Karpas-422 (cell line): ENCODE measurements at regions not wholly inside any gene's neighbourhood (a gene's known extent, or its start where the extent isn't known, plus 50 kb on each side); places are given as distances from the start of the nearest gene placed in this dataset.
"Not testable (repeated sequence)": the region's sequence is repeated elsewhere in the genome, so short reads cannot be mapped to it uniquely, and the experiment has no call there.

ENCODE experiments used
- DNase-seq: peaks from one replicate; pipeline ENCODE4 v3.0.0-alpha.2; 2015
- H2AFZ ChIP-seq: fragments of 200-600 bp; sonication (generic); 2 replicates; pipeline ENCODE4 v1.6.1; 2014; ENCODE audit warnings: antibody characterized with exemption, low read length, mixed read lengths
- H3K27ac ChIP-seq: fragments of 200-600 bp; sonication (generic); 2 replicates; pipeline ENCODE4 v1.5.1; 2014; ENCODE audit warnings: mild to moderate bottlenecking, low read length, moderate library complexity
- H3K27me3 ChIP-seq: fragments of 200-600 bp; sonication (generic); 2 replicates; pipeline ENCODE4 v1.6.1; 2014; ENCODE audit warnings: low read length, mixed read lengths
- H3K36me3 ChIP-seq: fragments of 200-600 bp; sonication (generic); 2 replicates; pipeline ENCODE4 v1.6.1; 2014; ENCODE audit warnings: low read length, mixed read lengths; ENCODE audit not compliant: insufficient read depth
- H3K4me1 ChIP-seq: fragments of 200-600 bp; sonication (generic); 2 replicates; pipeline ENCODE4 v1.6.1; 2014; ENCODE audit warnings: mild to moderate bottlenecking, low read length, mixed read lengths
- H3K4me2 ChIP-seq: fragments of 200-600 bp; sonication (generic); 2 replicates; pipeline ENCODE4 v1.6.1; 2014; ENCODE audit warnings: low read length, low read depth, mild to moderate bottlenecking; ENCODE audit not compliant: poor library complexity, severe bottlenecking
- H3K4me3 ChIP-seq: fragments of 200-600 bp; sonication (generic); 2 replicates; pipeline ENCODE4 v1.5.1; 2014; ENCODE audit warnings: mild to moderate bottlenecking, antibody characterized with exemption, low read length, mixed read lengths
- H3K79me2 ChIP-seq: fragments of 200-600 bp; sonication (generic); 2 replicates; pipeline ENCODE4 v1.6.1; 2014; ENCODE audit warnings: mild to moderate bottlenecking, low read length, mixed read lengths
- H3K9ac ChIP-seq: fragments of 200-600 bp; sonication (generic); 2 replicates; pipeline ENCODE4 v1.6.0; 2014; ENCODE audit warnings: low read length
- H3K9me2 ChIP-seq: fragments of 200-600 bp; sonication (generic), shearing (Covaris generic); replicated peaks from 2 replicates; pipeline ENCODE4 v1.6.0; 2014; ENCODE audit warnings: mild to moderate bottlenecking, low read length, moderate library complexity; ENCODE audit not compliant: insufficient read depth
- H3K9me3 ChIP-seq: fragments of 300-700, 200-600 bp; sonication (generic); 2 replicates; pipeline ENCODE4 v1.6.1; 2014; ENCODE audit warnings: low read length, mixed read lengths
- H4K20me1 ChIP-seq: fragments of 200-600 bp; sonication (generic); 2 replicates; pipeline ENCODE4 v1.6.1; 2014; ENCODE audit warnings: mild to moderate bottlenecking, antibody characterized with exemption, low read length, low read depth; ENCODE audit not compliant: insufficient read depth

GRCh38 chr2:116180072-116180471 is 1634.4 kb upstream of the DDX18 start:
- H3K9me2 ChIP-seq: no peaks in the 10 kb centered on the region
- DNase-seq: no peak
- H3K36me3 ChIP-seq: no peaks in the 10 kb centered on the region
- H3K9ac ChIP-seq: no peak overlapping the region
- H3K79me2 ChIP-seq: no peaks in the 10 kb centered on the region
- H3K27ac ChIP-seq: no peak overlapping the region
- no peaks in the 10 kb centered on the region for H3K27me3 ChIP-seq
- H2AFZ ChIP-seq: no peak overlapping the region
- no peaks in the 10 kb centered on the region for H4K20me1 ChIP-seq
- H3K4me3 ChIP-seq: no peak overlapping the region
- H3K9me3 ChIP-seq: peaks cover 11% of the 10 kb centered on the region
- H3K4me2 ChIP-seq: no peak overlapping the region
- no peaks in the 10 kb centered on the region for H3K4me1 ChIP-seq

GRCh38 chr2:116190684-116191083 is 1623.8 kb upstream of the DDX18 start:
- DNase-seq, H3K4me2 ChIP-seq, H3K36me3 ChIP-seq, H2AFZ ChIP-seq, H3K9me2 ChIP-seq, H3K4me1 ChIP-seq, H3K79me2 ChIP-seq, H4K20me1 ChIP-seq, H3K27me3 ChIP-seq, H3K27ac ChIP-seq, H3K4me3 ChIP-seq, H3K9ac ChIP-seq: not testable (repeated sequence)
- peaks cover 18% of the 10 kb centered on the region; the same call in 1 of the 2 replicates for H3K9me3 ChIP-seq

- Histone ChIP-seq H3K4me1 (no peaks in the 10 kb centered on the region), H3K4me2 (no peak overlapping the region), H4K20me1 (no peaks in the 10 kb centered on the region), H3K4me3 (no peak overlapping the region), H3K9me2 (no peaks in the 10 kb centered on the region; the same call in 1 of the 2 replicates), H3K79me2 (no peaks in the 10 kb centered on the region), H3K27me3 (no peaks in the 10 kb centered on the region), H2AFZ (no peak overlapping the region), H3K9ac (no peak overlapping the region), H3K9me3 (peaks cover 14% of the 10 kb centered on the region), H3K27ac (no peak overlapping the region), H3K36me3 (no peaks in the 10 kb centered on the region; the same call in 1 of the 2 replicates)
- no peak for DNase-seq
Observed at GRCh38 chr2:116200086-116200485, 1614.4 kb upstream of the DDX18 start.

- no peaks in the 10 kb centered on the region for H3K4me1 ChIP-seq
- H3K4me3 ChIP-seq: no peak overlapping the region
- no peak overlapping the region for H3K27ac ChIP-seq
- H3K9me2 ChIP-seq: no peaks in the 10 kb centered on the region; the same call in 1 of the 2 replicates
- H3K79me2 ChIP-seq: no peaks in the 10 kb centered on the region
- no peak overlapping the region for H3K4me2 ChIP-seq
- no peak overlapping the region for H2AFZ ChIP-seq
- H3K9me3 ChIP-seq: peaks cover 3% of the 10 kb centered on the region; the same call in 1 of the 2 replicates
- no peak for DNase-seq
- no peaks in the 10 kb centered on the region for H4K20me1 ChIP-seq
- no peaks in the 10 kb centered on the region for H3K27me3 ChIP-seq
- no peak overlapping the region for H3K9ac ChIP-seq
- H3K36me3 ChIP-seq: no peaks in the 10 kb centered on the region
Observed at GRCh38 chr2:116211719-116212118, 1602.8 kb upstream of the DDX18 start.

GRCh38 chr2:116222793-116223192 is 1591.7 kb upstream of the DDX18 start:
- DNase-seq: no peak
- H3K4me3 ChIP-seq: no peak overlapping the region
- no peaks in the 10 kb centered on the region for H3K79me2 ChIP-seq
- H3K27ac ChIP-seq: no peak overlapping the region
- H3K9me3 ChIP-seq: peaks cover 10% of the 10 kb centered on the region
- no peaks in the 10 kb centered on the region for H3K9me2 ChIP-seq
- no peaks in the 10 kb centered on the region for H3K27me3 ChIP-seq
- H3K4me2 ChIP-seq: no peak overlapping the region
- H3K36me3 ChIP-seq: no peaks in the 10 kb centered on the region
- no peaks in the 10 kb centered on the region for H3K4me1 ChIP-seq
- no peak overlapping the region for H3K9ac ChIP-seq
- no peak overlapping the region for H2AFZ ChIP-seq
- no peaks in the 10 kb centered on the region for H4K20me1 ChIP-seq

GRCh38 chr2:116223912-116224311 is 1590.6 kb upstream of the DDX18 start:
- DNase-seq: no peak
- Histone ChIP-seq H3K4me1 (no peaks in the 10 kb centered on the region), H3K4me2 (no peak overlapping the region), H4K20me1 (no peaks in the 10 kb centered on the region), H3K79me2 (no peaks in the 10 kb centered on the region), H3K9me3 (peaks cover 5% of the 10 kb centered on the region), H3K27ac (no peak overlapping the region), H3K9me2 (no peaks in the 10 kb centered on the region), H3K27me3 (no peaks in the 10 kb centered on the region), H3K36me3 (no peaks in the 10 kb centered on the region), H3K4me3 (no peak overlapping the region), H3K9ac (no peak overlapping the region), H2AFZ (no peak overlapping the region)

- no peak overlapping the region for H3K4me2 ChIP-seq
- no peak overlapping the region for H3K9ac ChIP-seq
- DNase-seq: no peak
- H4K20me1 ChIP-seq: no peaks in the 10 kb centered on the region
- H3K27ac ChIP-seq: no peak overlapping the region
- H3K79me2 ChIP-seq: no peaks in the 10 kb centered on the region
- no peaks in the 10 kb centered on the region for H3K27me3 ChIP-seq
- H3K4me3 ChIP-seq: no peak overlapping the region
- no peak overlapping the region for H2AFZ ChIP-seq
- no peaks in the 10 kb centered on the region for H3K4me1 ChIP-seq
- H3K9me3 ChIP-seq: peaks cover 5% of the 10 kb centered on the region; the same call in 1 of the 2 replicates
- no peaks in the 10 kb centered on the region for H3K9me2 ChIP-seq
- H3K36me3 ChIP-seq: no peaks in the 10 kb centered on the region
Observed at GRCh38 chr2:116224610-116225009, 1589.9 kb upstream of the DDX18 start.

DNA sequence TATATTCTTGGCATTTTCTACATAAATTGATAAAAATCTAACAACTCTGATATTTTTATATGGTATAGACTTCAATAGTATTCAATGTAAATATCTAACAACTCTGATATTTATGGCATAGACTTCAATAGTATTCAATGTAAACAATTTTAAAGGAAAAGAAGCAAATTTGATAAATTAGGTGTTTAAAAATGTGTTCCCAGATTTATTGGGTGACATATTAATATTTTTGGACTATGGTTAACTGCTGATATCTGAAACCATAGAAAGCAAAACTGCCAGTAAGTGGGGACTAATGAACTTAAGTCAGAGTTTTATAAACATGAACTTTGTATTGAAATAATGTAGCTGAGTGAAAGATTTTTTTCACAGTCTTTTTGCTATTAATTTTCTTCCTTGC is 1576.0 kb upstream of the DDX18 start:
- 0 out of 2 replicates have a peak, but pooled peaks cover 9% of the 10 kb centered on the region for H3K9me3 ChIP-seq
- no peaks in the 10 kb centered on the region for H3K79me2 ChIP-seq

GRCh38 chr2:116250376-116250775 is 1564.1 kb upstream of the DDX18 start:
- H3K36me3 ChIP-seq: no peaks in the 10 kb centered on the region
- no peak overlapping the region for H3K4me2 ChIP-seq
- no peak overlapping the region for H3K4me3 ChIP-seq
- DNase-seq: no peak
- no peak overlapping the region for H3K27ac ChIP-seq
- H3K4me1 ChIP-seq: no peaks in the 10 kb centered on the region
- H3K79me2 ChIP-seq: no peaks in the 10 kb centered on the region
- no peak overlapping the region for H3K9ac ChIP-seq
- peaks cover 5% of the 10 kb centered on the region; the same call in 1 of the 2 replicates for H3K9me3 ChIP-seq
- H2AFZ ChIP-seq: no peak overlapping the region
- no peaks in the 10 kb centered on the region for H3K27me3 ChIP-seq
- H3K9me2 ChIP-seq: no peaks in the 10 kb centered on the region
- H4K20me1 ChIP-seq: no peaks in the 10 kb centered on the region

More for the DNA sequence above, 1576.0 kb upstream of the DDX18 start:
- Histone ChIP-seq H3K4me3 (no peak overlapping the region), H4K20me1 (no peaks in the 10 kb centered on the region), H3K9me2 (no peaks in the 10 kb centered on the region), H3K27ac (no peak overlapping the region), H3K4me2 (no peak overlapping the region), H3K36me3 (no peaks in the 10 kb centered on the region), H3K27me3 (no peaks in the 10 kb centered on the region), H3K9ac (no peak overlapping the region), H2AFZ (no peak overlapping the region), H3K4me1 (no peaks in the 10 kb centered on the region)
- no peak for DNase-seq
